AG09309 (cell line): ENCODE measurements at regions not wholly inside any gene's neighbourhood (a gene's known extent, or its start where the extent isn't known, plus 50 kb on each side); places are given as distances from the start of the nearest gene placed in this dataset.

Source experiments
- DNase-seq: peaks from one replicate; pipeline ENCODE4 v3.0.0-alpha.2; 2010; ENCODE audit warnings: low read depth
- H3K4me3 ChIP-seq: 2 replicates; pipeline ENCODE4 v1.5.1; 2011; ENCODE audit warnings: mild to moderate bottlenecking, low read depth, low read length, moderate library complexity; ENCODE audit not compliant: control insufficient read depth
- TF ChIP-seq, protein P1 (sequence below): IDR thresholded peaks from 2 replicates; pipeline ENCODE4 v1.5.1; 2011; ENCODE audit warnings: mild to moderate bottlenecking, low read depth, low read length, inconsistent platforms; ENCODE audit not compliant: insufficient read depth, control insufficient read depth; ENCODE audit errors: missing control alignments

DNA sequence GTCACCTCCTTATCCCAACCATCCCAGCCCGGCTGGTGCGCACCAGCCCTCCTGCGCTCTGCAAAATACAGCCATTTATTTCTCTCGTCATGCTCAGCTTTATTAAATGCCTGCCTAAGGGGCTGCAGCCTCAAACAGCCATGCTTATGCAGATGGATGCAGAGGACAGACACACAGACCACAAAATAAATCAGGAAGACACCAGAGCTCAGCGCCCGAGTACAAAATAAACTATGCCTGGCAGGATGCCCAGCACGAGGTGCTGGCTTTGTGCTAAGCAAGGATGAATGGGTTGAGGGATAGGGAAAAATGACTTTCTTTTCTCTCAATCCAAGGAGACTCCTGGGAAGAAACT lies 70.5 kb downstream of the RPUSD4 start:
- TF ChIP-seq, protein P1, sequence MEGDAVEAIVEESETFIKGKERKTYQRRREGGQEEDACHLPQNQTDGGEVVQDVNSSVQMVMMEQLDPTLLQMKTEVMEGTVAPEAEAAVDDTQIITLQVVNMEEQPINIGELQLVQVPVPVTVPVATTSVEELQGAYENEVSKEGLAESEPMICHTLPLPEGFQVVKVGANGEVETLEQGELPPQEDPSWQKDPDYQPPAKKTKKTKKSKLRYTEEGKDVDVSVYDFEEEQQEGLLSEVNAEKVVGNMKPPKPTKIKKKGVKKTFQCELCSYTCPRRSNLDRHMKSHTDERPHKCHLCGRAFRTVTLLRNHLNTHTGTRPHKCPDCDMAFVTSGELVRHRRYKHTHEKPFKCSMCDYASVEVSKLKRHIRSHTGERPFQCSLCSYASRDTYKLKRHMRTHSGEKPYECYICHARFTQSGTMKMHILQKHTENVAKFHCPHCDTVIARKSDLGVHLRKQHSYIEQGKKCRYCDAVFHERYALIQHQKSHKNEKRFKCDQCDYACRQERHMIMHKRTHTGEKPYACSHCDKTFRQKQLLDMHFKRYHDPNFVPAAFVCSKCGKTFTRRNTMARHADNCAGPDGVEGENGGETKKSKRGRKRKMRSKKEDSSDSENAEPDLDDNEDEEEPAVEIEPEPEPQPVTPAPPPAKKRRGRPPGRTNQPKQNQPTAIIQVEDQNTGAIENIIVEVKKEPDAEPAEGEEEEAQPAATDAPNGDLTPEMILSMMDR = no peak
- no peak overlapping the region for H3K4me3 ChIP-seq
- no peak for DNase-seq

GRCh38 chr11:126140201-126140925 lies 71.1 kb downstream of the RPUSD4 start:
- DNase-seq = no peak
- TF ChIP-seq, protein P1 = no peak
- H3K4me3 ChIP-seq = no peak overlapping the region

GRCh38 chr11:126139111-126140091 lies 72.0 kb downstream of the RPUSD4 start:
- no peak for DNase-seq
- TF ChIP-seq, protein P1 = no peak
- H3K4me3 ChIP-seq = no peak overlapping the region

GRCh38 chr11:126138636-126139035 lies 72.8 kb downstream of the RPUSD4 start:
- TF ChIP-seq, protein P1 = no peak
- no peak overlapping the region for H3K4me3 ChIP-seq
- DNase-seq = no peak

- no peak overlapping the region for H3K4me3 ChIP-seq
- no peak for DNase-seq
- TF ChIP-seq, protein P1 = no peak
Observed at GRCh38 chr11:126137136-126137535, 74.3 kb downstream of the RPUSD4 start.

GRCh38 chr11:126136507-126136906 lies 73.8 kb upstream of the CDON start:
- no peak overlapping the region for H3K4me3 ChIP-seq
- TF ChIP-seq, protein P1 = no peak
- DNase-seq = peak; percentile 88
